GM12878 (cell line): ENCODE measurements at regions not wholly inside any gene's neighbourhood (a gene's known extent, or its start where the extent isn't known, plus 50 kb on each side); places are given as distances from the start of the nearest gene placed in this dataset.

Experiments
- ATAC-seq: fragments of 200-7000 bp; cut with Tn5 transposase; 3 replicates; pipeline ENCODE4 v1.9.1; 2020; ENCODE audit warnings: mild to moderate bottlenecking, moderate library complexity
- BruUV-seq: library from RNA; stranded (reverse); fragments of 400-500 nt; replicated peaks from 2 replicates; lab custom pipeline; 2021; lab: Mats Ljungman, UMichigan
- CTCF ChIA-PET: fragments of 300-600 bp; sonication (Branson Sonifier 250); formaldehyde crosslinking; extraction: SDS; loops from one replicate; lab custom pipeline; 2021; ENCODE audit warnings: inconsistent platforms; lab: Yijun Ruan, JAX
- POLR2A ChIA-PET: fragments of 350-600 bp; formaldehyde crosslinking; extraction: SDS; loops from one replicate; lab custom pipeline; 2021; ENCODE audit warnings: inconsistent platforms; lab: Charles Lee
- RAD21 ChIA-PET: fragments of 300-600 bp; sonication (Branson Sonifier 250); formaldehyde crosslinking; loops from one replicate; lab custom pipeline; 2023; ENCODE audit warnings: antibody characterized with exemption; ENCODE audit not compliant: unreplicated experiment; lab: Charles Lee
- SMC1A ChIA-PET: fragments of 300-600 bp; sonication (Branson Sonifier 250); formaldehyde crosslinking; loops from one replicate; lab custom pipeline; 2023; ENCODE audit not compliant: unreplicated experiment, uncharacterized antibody; lab: Charles Lee
- DNase-seq: peaks from one replicate; pipeline ENCODE4 v3.0.0-alpha.2; 2011; ENCODE audit warnings: low read depth, low spot score
- FAIRE-seq: peaks from 3 replicates; lab custom pipeline; 2011; peaks lifted over from hg19 to GRCh38; lab: Jason Lieb, UNC
- H2AFZ ChIP-seq: 2 replicates; pipeline ENCODE4 v1.6.0; 2011; ENCODE audit warnings: low read depth, low read length, control low read depth; ENCODE audit not compliant: control insufficient read depth
- H3K27ac ChIP-seq: 2 replicates; pipeline ENCODE4 v1.5.1; 2011; ENCODE audit warnings: control low read depth; ENCODE audit not compliant: control insufficient read depth, insufficient read depth
- H3K27me3 ChIP-seq, 2 experiments: replicated peaks in 1 of 2; 2 replicates each; pipeline versions ENCODE4 v1.6.0 to v1.6.1; 2011; ENCODE audit warnings: low read length in 1 of 2; ENCODE audit not compliant: control insufficient read depth in 2 of 2, insufficient read depth in 2 of 2
- H3K36me3 ChIP-seq, 2 experiments: 2 replicates each; pipeline ENCODE4 v1.5.1; 2011; ENCODE audit warnings: low read length in 1 of 2; ENCODE audit not compliant: control insufficient read depth in 2 of 2, insufficient read depth in 2 of 2
- H3K4me1 ChIP-seq: 2 replicates; pipeline ENCODE4 v1.6.1; 2011; ENCODE audit warnings: mild to moderate bottlenecking, low read length, moderate library complexity, mixed read lengths; ENCODE audit not compliant: control insufficient read depth, insufficient read depth
- H3K4me2 ChIP-seq: 2 replicates; pipeline ENCODE4 v1.6.0; 2011; ENCODE audit warnings: control low read depth; ENCODE audit not compliant: control insufficient read depth, insufficient read depth
- H3K4me3 ChIP-seq: fragments of 200-600 bp; sonication (generic); 2 replicates; pipeline ENCODE4 v1.5.1; 2016
- H3K79me2 ChIP-seq: 2 replicates; pipeline ENCODE4 v1.6.0; 2011; ENCODE audit warnings: low read length; ENCODE audit not compliant: control insufficient read depth, insufficient read depth
- H3K9ac ChIP-seq: 2 replicates; pipeline ENCODE4 v1.8.0; 2011; ENCODE audit warnings: low read length, control low read depth, mixed read lengths; ENCODE audit not compliant: control insufficient read depth, insufficient read depth
- H3K9me3 ChIP-seq: replicated peaks from 3 replicates; pipeline ENCODE4 v1.5.1; 2011; ENCODE audit warnings: mild to moderate bottlenecking, low read length; ENCODE audit not compliant: control insufficient read depth, insufficient read depth
- H4K20me1 ChIP-seq: 2 replicates; pipeline ENCODE4 v1.6.0; 2011; ENCODE audit not compliant: control insufficient read depth, insufficient read depth
- ASH2L ChIP-seq: fragments of 300-600, 200-600 bp; sonication (generic); IDR thresholded peaks from 2 replicates; pipeline ENCODE4 v1.6.1; 2017; ENCODE audit warnings: low read depth, mild to moderate bottlenecking, borderline replicate concordance
- CTCF ChIP-seq, 3 experiments: IDR thresholded peaks in 2 of 3; conservative IDR thresholded peaks in 1 of 3; 2 replicates each; pipeline ENCODE4 v1.5.1; 2011; ENCODE audit warnings: low read depth in 3 of 3, low read length in 3 of 3, mild to moderate bottlenecking in 3 of 3, control low read depth in 2 of 3, moderate library complexity in 2 of 3, inconsistent platforms in 1 of 3, mixed read lengths in 1 of 3; ENCODE audit not compliant: control insufficient read depth in 2 of 3, insufficient read depth in 1 of 3; ENCODE audit errors: extremely low read depth in 1 of 3
- DPF2 ChIP-seq: fragments of 450-650 bp; IDR thresholded peaks from 2 replicates; pipeline ENCODE4 v1.6.1; 2017; ENCODE audit warnings: mild to moderate bottlenecking
- FOXK2 ChIP-seq: fragments of 450-650 bp; IDR thresholded peaks from 2 replicates; pipeline ENCODE4 v1.6.1; 2017; ENCODE audit warnings: mild to moderate bottlenecking, moderate library complexity
- IRF4 ChIP-seq: IDR thresholded peaks from 2 replicates; pipeline ENCODE4 v1.6.1; 2011; ENCODE audit warnings: low read depth, low read length
- MEF2B ChIP-seq: fragments of 450-650 bp; IDR thresholded peaks from 2 replicates; pipeline ENCODE4 v1.6.1; 2018; ENCODE audit warnings: mild to moderate bottlenecking, moderate library complexity; ENCODE audit not compliant: partially characterized antibody, poor library complexity, severe bottlenecking
- NR2C1 ChIP-seq: fragments of 450-650 bp; IDR thresholded peaks from 2 replicates; pipeline ENCODE4 v1.6.1; 2017; ENCODE audit warnings: antibody characterized with exemption, mild to moderate bottlenecking, moderate library complexity
- POLR2A ChIP-seq: IDR thresholded peaks from 2 replicates; pipeline ENCODE4 v1.6.1; 2011; ENCODE audit warnings: low read depth, mild to moderate bottlenecking, low read length
- POLR2AphosphoS2 ChIP-seq: IDR thresholded peaks from 2 replicates; pipeline ENCODE4 v1.6.1; 2011; ENCODE audit warnings: low read depth, mild to moderate bottlenecking, low read length, improper control_type of control experiment, moderate library complexity
- RCOR1 ChIP-seq: conservative IDR thresholded peaks from 2 replicates; pipeline ENCODE4 v1.6.1; 2012; ENCODE audit warnings: low read depth, low read length, improper control_type of control experiment
- RELA ChIP-seq: fragments of 450-650 bp; IDR thresholded peaks from 2 replicates; pipeline ENCODE4 v1.8.0; 2014; ENCODE audit warnings: borderline replicate concordance; ENCODE audit not compliant: partially characterized antibody
- SUZ12 ChIP-seq: fragments of 200-600 bp; sonication (generic); IDR thresholded peaks from one replicate; pipeline ENCODE4 v1.6.1; 2018; ENCODE audit warnings: antibody characterized with exemption, mild to moderate bottlenecking; ENCODE audit not compliant: unreplicated experiment
- TAF1 ChIP-seq: IDR thresholded peaks from 2 replicates; pipeline ENCODE4 v1.6.1; 2011; ENCODE audit warnings: mild to moderate bottlenecking, low read depth, low read length, borderline replicate concordance
- YBX1 ChIP-seq: fragments of 450-650 bp; IDR thresholded peaks from 2 replicates; pipeline ENCODE4 v1.6.1; 2016; ENCODE audit warnings: antibody characterized with exemption
- YY1 ChIP-seq: IDR thresholded peaks from 2 replicates; pipeline ENCODE4 v1.6.1; 2011; ENCODE audit warnings: low read depth, mild to moderate bottlenecking, low read length
- ZBTB11 ChIP-seq: fragments of 450-650 bp; formaldehyde crosslinking; IDR thresholded peaks from 2 replicates; pipeline ENCODE4 v1.5.0; 2022; ENCODE audit warnings: mild to moderate bottlenecking, missing genetic modification characterization
- ZNF217 ChIP-seq: fragments of 450-650 bp; IDR thresholded peaks from 2 replicates; pipeline ENCODE4 v1.6.1; 2017; ENCODE audit warnings: antibody characterized with exemption, mild to moderate bottlenecking
- WGBS: methylation state at CpG from one replicate; pipeline ENCODE4 v1.1.6; 2016; ENCODE audit warnings: low lambda C conversion rate; ENCODE audit not compliant: insufficient replicate concordance, insufficient coverage; ENCODE audit errors: missing lambda C conversion rate; 5-methylcytosine and 5-hydroxymethylcytosine counted together
- in situ Hi-C: fragments of 300-500 bp; cut with MboI; formaldehyde crosslinking; loops from 9 replicates; pipeline ENCODE4 v1.14.3; 2018; ENCODE audit warnings: mixed read lengths
- intact Hi-C: fragments of 100-400 bp; cut with micrococcal nuclease; formaldehyde crosslinking; loops from one replicate; pipeline ENCODE4 v1.14.2; 2022; ENCODE audit not compliant: unreplicated experiment
- TF ChIP-seq, protein P1 (sequence below): IDR thresholded peaks from 2 replicates; pipeline ENCODE4 v1.6.1; 2012; ENCODE audit warnings: low read depth, low read length, improper control_type of control experiment
- TF ChIP-seq, protein P2 (sequence below): IDR thresholded peaks from 2 replicates; pipeline ENCODE4 v1.6.1; 2012; ENCODE audit warnings: low read length, inconsistent platforms

DNA sequence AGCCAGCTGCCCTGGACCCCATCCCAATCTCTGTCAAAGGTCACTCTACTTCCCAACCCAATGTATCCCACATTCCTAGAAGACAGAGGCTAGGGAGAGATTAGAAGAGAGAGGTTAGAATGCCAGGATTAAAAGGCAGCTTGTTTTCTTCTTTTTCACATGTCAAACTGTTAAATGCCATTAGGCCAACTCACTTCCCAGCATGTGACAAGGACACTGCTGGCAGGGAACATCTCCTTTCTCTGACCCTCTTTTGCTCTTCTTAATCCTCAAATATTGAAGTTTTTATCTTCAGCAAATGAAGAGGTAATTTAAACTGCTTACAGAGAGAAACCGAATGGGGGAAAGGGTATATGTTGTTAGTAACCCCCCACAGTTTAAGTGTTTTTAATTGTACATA, 89.1 kb downstream of the BBS10 start:
- in situ Hi-C loops (no loop called here), intact Hi-C loops (no loop called here)
- CTCF ChIA-PET = interaction anchor here (0.6 kb wide), 1 partner anchor 123 kb away, joined by 3 read pairs; no protein-coding TSS in a partner anchor
- DNase-seq (no peak), ATAC-seq (no peak), FAIRE-seq (no peak)
- POLR2A ChIA-PET = no interaction called here
- Histone ChIP-seq H3K9me3 (no peaks in the 10 kb centered on the region), H3K27me3 (no peaks in the 10 kb centered on the region; a peak in 1 of 4 replicates), H4K20me1 (no peaks in the 10 kb centered on the region), H3K4me2 (no peak overlapping the region), H3K27ac (no peak overlapping the region), H3K4me1 (no peaks in the 10 kb centered on the region), H3K36me3 (no peaks in the 10 kb centered on the region), H2AFZ (no peak overlapping the region), H3K79me2 (no peaks in the 10 kb centered on the region), H3K4me3 (no peak overlapping the region), H3K9ac (no peak overlapping the region)
- 31% methylated on average over 1 of the region's 1 CpG for WGBS
- SMC1A ChIA-PET = interaction anchor here (1.0 kb wide), 1 partner anchor 18 kb away, joined by 3 read pairs; no protein-coding TSS in a partner anchor
- no TSS peak for BruUV-seq
- RAD21 ChIA-PET = no interaction called here
- TF ChIP-seq IRF4 = no peak
- TF ChIP-seq RCOR1 = no peak
- no peak for TF ChIP-seq YY1
- TF ChIP-seq ZNF217 = no peak
- no peak for TF ChIP-seq POLR2A
- TF ChIP-seq RELA = no peak
- TF ChIP-seq YBX1 = no peak
- TF ChIP-seq FOXK2 = no peak
- no peak for TF ChIP-seq MEF2B
- no peak for TF ChIP-seq TAF1
- no peak for TF ChIP-seq NR2C1
- TF ChIP-seq ZBTB11 = no peak
- TF ChIP-seq, protein P1, sequence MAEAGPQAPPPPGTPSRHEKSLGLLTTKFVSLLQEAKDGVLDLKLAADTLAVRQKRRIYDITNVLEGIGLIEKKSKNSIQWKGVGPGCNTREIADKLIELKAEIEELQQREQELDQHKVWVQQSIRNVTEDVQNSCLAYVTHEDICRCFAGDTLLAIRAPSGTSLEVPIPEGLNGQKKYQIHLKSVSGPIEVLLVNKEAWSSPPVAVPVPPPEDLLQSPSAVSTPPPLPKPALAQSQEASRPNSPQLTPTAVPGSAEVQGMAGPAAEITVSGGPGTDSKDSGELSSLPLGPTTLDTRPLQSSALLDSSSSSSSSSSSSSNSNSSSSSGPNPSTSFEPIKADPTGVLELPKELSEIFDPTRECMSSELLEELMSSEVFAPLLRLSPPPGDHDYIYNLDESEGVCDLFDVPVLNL = no peak
- TF ChIP-seq CTCF (IDR thresholded peaks at IDR 0.05 in 2 of 3, conservative IDR thresholded peaks at IDR 0.05 in 1 of 3; ENCODE audit: control insufficient read depth in 2 of 3, extremely low read depth in 1 of 3, insufficient read depth in 1 of 3, low read depth in 3 of 3, low read length in 3 of 3) = no peak
- no peak for TF ChIP-seq POLR2AphosphoS2
- no peak for TF ChIP-seq SUZ12
- no peak for TF ChIP-seq DPF2
- TF ChIP-seq ASH2L = no peak
- TF ChIP-seq, protein P2, sequence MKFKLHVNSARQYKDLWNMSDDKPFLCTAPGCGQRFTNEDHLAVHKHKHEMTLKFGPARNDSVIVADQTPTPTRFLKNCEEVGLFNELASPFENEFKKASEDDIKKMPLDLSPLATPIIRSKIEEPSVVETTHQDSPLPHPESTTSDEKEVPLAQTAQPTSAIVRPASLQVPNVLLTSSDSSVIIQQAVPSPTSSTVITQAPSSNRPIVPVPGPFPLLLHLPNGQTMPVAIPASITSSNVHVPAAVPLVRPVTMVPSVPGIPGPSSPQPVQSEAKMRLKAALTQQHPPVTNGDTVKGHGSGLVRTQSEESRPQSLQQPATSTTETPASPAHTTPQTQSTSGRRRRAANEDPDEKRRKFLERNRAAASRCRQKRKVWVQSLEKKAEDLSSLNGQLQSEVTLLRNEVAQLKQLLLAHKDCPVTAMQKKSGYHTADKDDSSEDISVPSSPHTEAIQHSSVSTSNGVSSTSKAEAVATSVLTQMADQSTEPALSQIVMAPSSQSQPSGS = no peak
